ENCODE measurements at regions not wholly inside any gene's neighbourhood (a gene's known extent, or its start where the extent isn't known, plus 50 kb on each side); places are given as distances from the start of the nearest gene placed in this dataset.

GRCh38 chr12:30136696-30137095, 353.0 kb upstream of the TMTC1 start:
- H3K4me1 Mint-ChIP-seq (ENCODE audit: low read depth, unreplicated experiment), result peaks cover 6% of the 10 kb centered on the region
- no peaks in the 10 kb centered on the region for H3K36me3 Mint-ChIP-seq (ENCODE audit: low read depth, unreplicated experiment)
- TF ChIP-seq CTCF (IDR thresholded peaks at IDR 0.05; ENCODE audit: insufficient read depth, low read depth, low read length), result no peak
- H3K36me3 ChIP-seq (ENCODE audit: insufficient read depth, low read length), result no peaks in the 10 kb centered on the region
- DNase-seq (ENCODE audit: low read depth), result no peak
- H3K79me2 ChIP-seq (ENCODE audit: insufficient read depth, low read length), result no peaks in the 10 kb centered on the region
- no peaks in the 10 kb centered on the region for H3K27me3 ChIP-seq (ENCODE audit: insufficient read depth, low read length)
- no peaks in the 10 kb centered on the region for H4K20me1 ChIP-seq (ENCODE audit: insufficient read depth, low read length)
- no peaks in the 10 kb centered on the region for H3K9me3 ChIP-seq (ENCODE audit: insufficient read depth, low read depth, low read length)
- H3K4me1 ChIP-seq (ENCODE audit: insufficient read depth, low read length), result no peaks in the 10 kb centered on the region
- no peak overlapping the region for H3K27ac Mint-ChIP-seq (ENCODE audit: unreplicated experiment)
- no peak overlapping the region for H3K4me2 ChIP-seq (ENCODE audit: low read length)
- H3K4me3 Mint-ChIP-seq (ENCODE audit: unreplicated experiment), result no peak overlapping the region
- FAIRE-seq, result no peak
- H3K9ac ChIP-seq (ENCODE audit: low read length), result no peak overlapping the region
- H2AFZ ChIP-seq (ENCODE audit: low read depth, low read length), result no peak overlapping the region
- H3K27ac ChIP-seq (ENCODE audit: low read depth, low read length), result no peak overlapping the region
- H3K27me3 Mint-ChIP-seq (ENCODE audit: low read depth, unreplicated experiment), result no peaks in the 10 kb centered on the region
- H3K9me3 Mint-ChIP-seq (ENCODE audit: unreplicated experiment), result peaks cover under 1% of the 10 kb centered on the region
- no peak overlapping the region for H3K4me3 ChIP-seq (ENCODE audit: insufficient read depth, low read depth, low read length)

- no peaks in the 10 kb centered on the region for H3K27me3 Mint-ChIP-seq (ENCODE audit: low read depth, unreplicated experiment)
- DNase-seq (ENCODE audit: low read depth) (no peak), FAIRE-seq (no peak)
- H3K9me3 Mint-ChIP-seq (ENCODE audit: unreplicated experiment), result no peaks in the 10 kb centered on the region
- peaks cover 6% of the 10 kb centered on the region for H3K4me1 Mint-ChIP-seq (ENCODE audit: low read depth, unreplicated experiment)
- Histone ChIP-seq H3K9me3 (ENCODE audit: insufficient read depth, low read depth, low read length) (no peaks in the 10 kb centered on the region), H3K4me3 (ENCODE audit: insufficient read depth, low read depth, low read length) (no peak overlapping the region), H3K9ac (ENCODE audit: low read length) (no peak overlapping the region), H3K27me3 (ENCODE audit: insufficient read depth, low read length) (no peaks in the 10 kb centered on the region), H3K4me1 (ENCODE audit: insufficient read depth, low read length) (no peaks in the 10 kb centered on the region), H3K27ac (ENCODE audit: low read depth, low read length) (no peak overlapping the region), H3K36me3 (ENCODE audit: insufficient read depth, low read length) (no peaks in the 10 kb centered on the region), H2AFZ (ENCODE audit: low read depth, low read length) (no peak overlapping the region), H3K79me2 (ENCODE audit: insufficient read depth, low read length) (no peaks in the 10 kb centered on the region), H4K20me1 (ENCODE audit: insufficient read depth, low read length) (no peaks in the 10 kb centered on the region), H3K4me2 (ENCODE audit: low read length) (no peak overlapping the region)
- no peak overlapping the region for H3K27ac Mint-ChIP-seq (ENCODE audit: unreplicated experiment)
- no peak for TF ChIP-seq EZH2 (IDR thresholded peaks at IDR 0.05; ENCODE audit: insufficient read depth, low read length)
- TF ChIP-seq CTCF (IDR thresholded peaks at IDR 0.05; ENCODE audit: insufficient read depth, low read depth, low read length), result no peak
- H3K36me3 Mint-ChIP-seq (ENCODE audit: low read depth, unreplicated experiment), result no peaks in the 10 kb centered on the region
- no peak overlapping the region for H3K4me3 Mint-ChIP-seq (ENCODE audit: unreplicated experiment)
Observed at GRCh38 chr12:30135776-30136175, 352.0 kb upstream of the TMTC1 start.

GRCh38 chr12:30134229-30134628, 350.5 kb upstream of the TMTC1 start:
- no peak for DNase-seq (ENCODE audit: low read depth)
- no peak for FAIRE-seq

More at GRCh38 chr12:30134229-30134628, 350.5 kb upstream of the TMTC1 start:
- no peaks in the 10 kb centered on the region for H3K36me3 ChIP-seq (ENCODE audit: insufficient read depth, low read length)
- no peaks in the 10 kb centered on the region for H3K9me3 ChIP-seq (ENCODE audit: insufficient read depth, low read depth, low read length)
- H3K27me3 ChIP-seq (ENCODE audit: insufficient read depth, low read length), result no peaks in the 10 kb centered on the region
- H3K4me3 Mint-ChIP-seq (ENCODE audit: unreplicated experiment), result no peak overlapping the region
- H3K36me3 Mint-ChIP-seq (ENCODE audit: low read depth, unreplicated experiment), result no peaks in the 10 kb centered on the region
- H3K27ac ChIP-seq (ENCODE audit: low read depth, low read length), result no peak overlapping the region
- H4K20me1 ChIP-seq (ENCODE audit: insufficient read depth, low read length), result no peaks in the 10 kb centered on the region
- no peak overlapping the region for H3K9ac ChIP-seq (ENCODE audit: low read length)
- H3K79me2 ChIP-seq (ENCODE audit: insufficient read depth, low read length), result no peaks in the 10 kb centered on the region
- H3K27ac Mint-ChIP-seq (ENCODE audit: unreplicated experiment), result no peak overlapping the region
- TF ChIP-seq CTCF (IDR thresholded peaks at IDR 0.05; ENCODE audit: insufficient read depth, low read depth, low read length) (no peak), EZH2 (IDR thresholded peaks at IDR 0.05; ENCODE audit: insufficient read depth, low read length) (no peak)
- no peak overlapping the region for H2AFZ ChIP-seq (ENCODE audit: low read depth, low read length)
- H3K27me3 Mint-ChIP-seq (ENCODE audit: low read depth, unreplicated experiment), result no peaks in the 10 kb centered on the region
- H3K4me3 ChIP-seq (ENCODE audit: insufficient read depth, low read depth, low read length), result no peak overlapping the region
- no peaks in the 10 kb centered on the region for H3K4me1 ChIP-seq (ENCODE audit: insufficient read depth, low read length)
- no peak overlapping the region for H3K4me2 ChIP-seq (ENCODE audit: low read length)
- peaks cover 6% of the 10 kb centered on the region for H3K4me1 Mint-ChIP-seq (ENCODE audit: low read depth, unreplicated experiment)
- H3K9me3 Mint-ChIP-seq (ENCODE audit: unreplicated experiment), result no peaks in the 10 kb centered on the region
